ENCODE measurements at regions not wholly inside any gene's neighbourhood (a gene's known extent, or its start where the extent isn't known, plus 50 kb on each side); places are given as distances from the start of the nearest gene placed in this dataset.

GRCh38 chr5:19319252-19319651 lies 668.7 kb downstream of the CDH18 start:
- ChIA-PET POLR2A (no interaction called here), CTCF (no interaction called here)

- ChIA-PET POLR2A (no interaction called here), CTCF (no interaction called here)
Measured at GRCh38 chr5:19322716-19323485, 665.1 kb downstream of the CDH18 start.

- ChIA-PET CTCF (no interaction called here), POLR2A (no interaction called here)
Measured at GRCh38 chr5:19334278-19334677, 653.7 kb downstream of the CDH18 start.

- POLR2A ChIA-PET, result no interaction called here
- CTCF ChIA-PET, result no interaction called here
Measured at GRCh38 chr5:19342942-19343341, 645.1 kb downstream of the CDH18 start.

- ChIA-PET POLR2A (no interaction called here), CTCF (no interaction called here)
Measured at GRCh38 chr5:19352120-19352519, 635.9 kb downstream of the CDH18 start.

GRCh38 chr5:19369048-19369447 lies 619.0 kb downstream of the CDH18 start:
- CTCF ChIA-PET, result no interaction called here
- POLR2A ChIA-PET, result no interaction called here

- CTCF ChIA-PET, result no interaction called here
- POLR2A ChIA-PET, result no interaction called here
Measured at GRCh38 chr5:19369561-19369960, 618.4 kb downstream of the CDH18 start.

- ChIA-PET CTCF (no interaction called here), POLR2A (no interaction called here)
Measured at GRCh38 chr5:19370655-19371386, 617.2 kb downstream of the CDH18 start.

GRCh38 chr5:19388391-19388790 lies 599.6 kb downstream of the CDH18 start:
- CTCF ChIA-PET, result interaction anchor here (0.6 kb wide), 1 partner anchor 1791 kb away, joined by 3 read pairs; no protein-coding TSS in a partner anchor
- POLR2A ChIA-PET, result no interaction called here

- ChIA-PET CTCF (no interaction called here), POLR2A (no interaction called here)
Measured at GRCh38 chr5:19401032-19401431, 587.0 kb downstream of the CDH18 start.

- POLR2A ChIA-PET, result no interaction called here
- CTCF ChIA-PET, result no interaction called here
Measured at GRCh38 chr5:19406576-19407365, 581.2 kb downstream of the CDH18 start.

GRCh38 chr5:19408149-19408548 lies 579.9 kb downstream of the CDH18 start:
- POLR2A ChIA-PET, result no interaction called here
- CTCF ChIA-PET, result no interaction called here

GRCh38 chr5:19411936-19412335 lies 576.1 kb downstream of the CDH18 start:
- POLR2A ChIA-PET, result no interaction called here
- CTCF ChIA-PET, result no interaction called here

All from activated CD8-positive, alpha-beta memory T cell treated with anti-CD3 and anti-CD28 coated beads for 36 hours (primary cell).